Body of pancreas (tissue), 4 donors: ENCODE measurements at regions not wholly inside any gene's neighbourhood (a gene's known extent, or its start where the extent isn't known, plus 50 kb on each side); places are given as distances from the start of the nearest gene placed in this dataset.

Experiments
- ATAC-seq: fragments of 150-250 bp; one replicate; pipeline ENCODE4 v1.9.1; 2016
- DNase-seq, 4 donors: peaks; one replicate each; pipeline ENCODE4 v3.0.0-alpha.2; 2019
- H3K27ac ChIP-seq, 4 donors: fragments of 200-600 bp; sonication (generic); 1 replicate in 3 of 4; 2 replicates in 1 of 4; pipeline versions ENCODE4 v1.5.1 to v1.6.1; 2016 to 2019; ENCODE audit warnings: mild to moderate bottlenecking in 1 of 4, mixed read lengths in 1 of 4, moderate library complexity in 1 of 4
- H3K27me3 ChIP-seq, 2 donors: fragments of 200-600 bp; sonication (generic); one replicate each; pipeline ENCODE4 v1.6.0; 2016; ENCODE audit warnings: mild to moderate bottlenecking in 1 of 2
- H3K36me3 ChIP-seq, 2 donors: fragments of 200-600 bp; sonication (generic); replicated peaks in 1 of 2; 2 replicates each; pipeline ENCODE4 v1.5.1; 2016; ENCODE audit warnings: low read depth in 2 of 2; ENCODE audit not compliant: insufficient read depth in 1 of 2
- H3K4me1 ChIP-seq: fragments of 200-600 bp; sonication (generic); one replicate; pipeline ENCODE4 v1.6.0; 2016
- H3K4me3 ChIP-seq, 2 donors: fragments of 200-600 bp; sonication (generic); 1 replicate in 1 of 2; 2 replicates in 1 of 2; pipeline ENCODE4 v1.5.1; 2016 to 2019
- H3K9me3 ChIP-seq, 3 donors: fragments of 200-600 bp; sonication (generic); 1 replicate in 2 of 3; 2 replicates in 1 of 3; pipeline ENCODE4 v1.5.1; 2016
- CTCF ChIP-seq, 7 experiments: fragments of 450-650 bp in 4 of 7; fragments of 200-600 bp in 3 of 7; sonication (generic) in 3 of 7; IDR thresholded peaks; one replicate each; pipeline ENCODE4 v1.5.1; 2016 to 2019; ENCODE audit warnings: antibody characterized with exemption in 7 of 7
- POLR2A ChIP-seq, 3 donors: fragments of 450-650 bp; IDR thresholded peaks; one replicate each; pipeline ENCODE4 v1.6.1; 2016; ENCODE audit warnings: antibody characterized with exemption in 3 of 3, mild to moderate bottlenecking in 2 of 3
- WGBS, 2 donors: methylation state at CpG; one replicate each; pipeline ENCODE4 v1.1.5; 2017; 5-methylcytosine and 5-hydroxymethylcytosine counted together
- intact Hi-C: fragments of 100-400 bp; cut with DNase I; formaldehyde crosslinking; loops from one replicate; pipeline ENCODE4 v1.15.1; 2023

DNA sequence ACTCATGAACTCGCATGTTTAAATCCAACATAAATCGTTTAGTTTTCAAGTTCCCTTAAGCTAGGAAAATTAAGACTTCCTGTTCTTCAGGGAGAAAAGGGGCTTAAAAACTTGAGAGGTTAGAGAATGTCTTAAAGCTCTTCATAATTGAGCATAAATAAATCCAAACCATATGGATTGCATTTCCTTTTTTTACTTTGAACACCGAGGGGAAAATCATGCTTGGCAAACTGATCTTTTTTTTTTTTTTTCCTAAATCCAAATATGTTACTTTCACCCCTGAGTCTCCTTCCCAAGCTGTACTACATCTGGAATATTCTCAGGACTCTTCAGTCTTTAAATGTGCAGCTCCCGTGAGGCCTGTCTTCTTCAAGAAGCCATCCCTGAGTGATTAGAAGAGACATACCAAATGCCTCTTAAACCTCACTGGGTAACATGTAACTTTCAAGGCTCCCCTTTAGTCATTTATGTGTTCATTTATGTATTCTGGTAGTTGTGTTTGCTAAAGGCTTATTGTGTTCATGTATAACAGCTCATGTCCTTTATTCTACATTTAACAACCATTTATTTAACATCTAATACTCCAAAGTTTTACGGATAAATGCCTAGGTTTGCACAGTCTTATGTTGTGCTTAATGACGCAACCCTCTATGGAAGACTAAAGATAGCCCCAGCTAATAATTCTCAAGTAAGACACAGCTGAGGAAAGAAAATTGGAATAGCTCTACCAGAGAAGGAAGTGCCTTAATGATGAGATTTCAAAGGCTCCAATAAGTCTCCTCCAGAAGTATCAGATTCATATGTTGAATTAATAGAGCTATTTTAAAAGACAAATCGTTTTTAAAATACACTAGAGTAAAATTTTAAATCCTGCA, 107.0 kb downstream of the AGTR2 start:
- TF ChIP-seq CTCF (IDR thresholded peaks at IDR 0.05): no peak
- no peak for TF ChIP-seq POLR2A (IDR thresholded peaks at IDR 0.05)
- H3K9me3 ChIP-seq: no peaks in the 10 kb centered on the region
- no peaks in the 10 kb centered on the region for H3K36me3 ChIP-seq
- WGBS, 2 donors: 64 to 70% methylated on average over 7 of the region's 7 CpGs
- ATAC-seq: no peak
- no peaks in the 10 kb centered on the region for H3K4me1 ChIP-seq
- intact Hi-C loops: no loop called here
- H3K27ac ChIP-seq: no peak overlapping the region
- no peak overlapping the region for H3K4me3 ChIP-seq
- no peaks in the 10 kb centered on the region for H3K27me3 ChIP-seq
- no peak for DNase-seq

- no peak for TF ChIP-seq POLR2A (IDR thresholded peaks at IDR 0.05)
- TF ChIP-seq CTCF (IDR thresholded peaks at IDR 0.05): no peak
- Histone ChIP-seq H3K27ac (no peak overlapping the region), H3K9me3 (no peaks in the 10 kb centered on the region), H3K4me3 (no peak overlapping the region), H3K27me3 (no peaks in the 10 kb centered on the region), H3K4me1 (no peaks in the 10 kb centered on the region), H3K36me3 (no peaks in the 10 kb centered on the region)
- no peak for DNase-seq
- intact Hi-C loops: no loop called here
- ATAC-seq: no peak
- WGBS, 2 donors: 34 to 56% methylated on average over 3 of the region's 3 CpGs
Measured at GRCh38 chrX:116278826-116279225, 108.3 kb downstream of the AGTR2 start.

DNA sequence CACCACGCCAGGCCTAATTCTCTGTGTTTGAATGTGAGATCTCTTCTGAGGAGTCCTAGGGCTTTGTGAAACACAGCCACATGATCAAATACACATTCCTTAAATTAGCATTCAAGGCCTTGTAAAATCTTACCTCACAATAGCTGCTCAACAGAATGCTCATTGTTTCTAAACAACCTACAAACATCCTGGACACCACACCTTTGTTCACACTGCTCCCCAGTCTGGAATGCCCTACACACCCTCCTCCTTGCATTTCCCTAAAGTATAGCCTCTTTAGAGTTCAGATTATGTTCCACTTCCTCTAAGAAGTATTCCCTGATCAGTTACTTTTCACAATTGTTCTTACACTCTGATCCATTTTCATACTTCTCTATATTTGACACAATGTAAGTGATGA, 110.6 kb downstream of the AGTR2 start:
- no peak for ATAC-seq
- Histone ChIP-seq H3K9me3 (no peaks in the 10 kb centered on the region), H3K4me1 (no peaks in the 10 kb centered on the region), H3K27ac (no peak overlapping the region), H3K27me3 (no peaks in the 10 kb centered on the region), H3K4me3 (no peak overlapping the region), H3K36me3 (no peaks in the 10 kb centered on the region)
- no peak for TF ChIP-seq CTCF (IDR thresholded peaks at IDR 0.05)
- no peak for TF ChIP-seq POLR2A (IDR thresholded peaks at IDR 0.05)
- no peak for DNase-seq
- 80% methylated on average over 1 of the region's 1 CpG; no CpG with 5 or more reads in 1 of the 2 donors for WGBS, 2 donors
- intact Hi-C loops: no loop called here

- Histone ChIP-seq H3K27me3 (no peaks in the 10 kb centered on the region), H3K4me3 (no peak overlapping the region), H3K9me3 (no peaks in the 10 kb centered on the region), H3K4me1 (no peaks in the 10 kb centered on the region), H3K27ac (no peak overlapping the region), H3K36me3 (no peaks in the 10 kb centered on the region)
- ATAC-seq: no peak
- DNase-seq: no peak
- intact Hi-C loops: no loop called here
- TF ChIP-seq CTCF (IDR thresholded peaks at IDR 0.05) (no peak), POLR2A (IDR thresholded peaks at IDR 0.05) (no peak)
Measured at GRCh38 chrX:116282751-116283150, 112.2 kb downstream of the AGTR2 start.

- intact Hi-C loops: no loop called here
- WGBS, 2 donors: 54% methylated on average over 2 of the region's 2 CpGs
- H3K36me3 ChIP-seq: no peaks in the 10 kb centered on the region
- H3K4me3 ChIP-seq: no peak overlapping the region
- no peak for ATAC-seq
- H3K27me3 ChIP-seq: no peaks in the 10 kb centered on the region
- H3K9me3 ChIP-seq: no peaks in the 10 kb centered on the region
- no peak for TF ChIP-seq CTCF (IDR thresholded peaks at IDR 0.05)
- TF ChIP-seq POLR2A (IDR thresholded peaks at IDR 0.05): no peak
- H3K27ac ChIP-seq: no peak overlapping the region
- no peaks in the 10 kb centered on the region for H3K4me1 ChIP-seq
- DNase-seq: no peak
Measured at GRCh38 chrX:116284400-116284799, 113.9 kb downstream of the AGTR2 start.
